M059J (cell line): ENCODE measurements at regions not wholly inside any gene's neighbourhood (a gene's known extent, or its start where the extent isn't known, plus 50 kb on each side); places are given as distances from the start of the nearest gene placed in this dataset.

Experiments used
- DNase-seq: peaks from one replicate; pipeline ENCODE4 v3.0.0-alpha.2; 2012; ENCODE audit warnings: low read depth

GRCh38 chr7:125046767-125047166 lies 117.1 kb upstream of the POT1 start:
- no peak for DNase-seq

GRCh38 chr7:125033506-125033905 lies 103.9 kb upstream of the POT1 start:
- DNase-seq: no peak

GRCh38 chr7:125032943-125033342 lies 103.3 kb upstream of the POT1 start:
- DNase-seq: no peak

DNA sequence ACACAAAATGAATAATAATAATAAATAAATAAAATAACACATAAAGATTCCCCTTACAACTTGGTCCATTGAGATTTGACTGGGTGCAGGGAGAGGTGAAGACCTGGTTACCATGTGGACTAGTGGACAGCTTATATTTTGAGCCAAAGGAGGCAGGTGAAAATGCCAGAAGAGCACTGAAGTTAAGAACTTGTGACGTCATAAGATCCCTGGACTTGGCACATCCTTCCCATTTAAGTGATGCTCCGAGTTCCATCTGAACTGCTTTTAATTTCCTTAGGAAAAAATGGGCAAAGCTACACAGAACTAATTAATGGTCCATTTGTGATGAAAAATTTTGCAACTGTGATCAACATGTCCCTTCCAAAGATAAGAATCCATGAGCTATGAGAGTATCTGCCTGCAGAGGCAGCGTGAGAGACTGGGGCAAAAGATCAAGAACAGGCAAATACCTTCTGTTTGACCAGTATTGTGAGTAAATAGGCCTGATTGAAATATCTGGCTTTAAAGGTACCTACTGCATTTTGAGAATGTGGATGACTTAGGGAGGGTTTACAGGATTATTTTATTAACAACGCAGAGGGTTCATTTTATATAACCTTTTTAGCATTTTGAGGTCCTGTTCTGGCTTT lies 101.2 kb upstream of the POT1 start:
- DNase-seq: no peak

DNA sequence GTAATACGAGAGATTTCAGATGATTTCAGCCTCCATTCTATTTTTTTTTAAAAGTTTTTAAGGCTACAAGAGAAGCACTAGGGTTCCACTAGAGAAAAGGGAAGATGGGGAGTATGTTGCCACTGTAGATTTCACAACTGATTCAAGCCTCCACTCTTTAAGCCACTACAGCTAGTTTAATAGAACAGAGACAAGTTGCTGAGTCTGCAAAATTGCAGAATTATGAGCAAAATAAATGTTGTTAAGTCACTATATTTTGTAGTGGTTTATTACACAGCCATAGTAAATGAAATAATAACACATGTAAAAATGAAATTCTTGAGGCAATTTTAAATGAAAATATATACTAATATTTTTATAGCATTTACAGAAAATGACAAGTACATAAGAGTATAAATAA lies 96.0 kb upstream of the POT1 start:
- DNase-seq: no peak

DNA sequence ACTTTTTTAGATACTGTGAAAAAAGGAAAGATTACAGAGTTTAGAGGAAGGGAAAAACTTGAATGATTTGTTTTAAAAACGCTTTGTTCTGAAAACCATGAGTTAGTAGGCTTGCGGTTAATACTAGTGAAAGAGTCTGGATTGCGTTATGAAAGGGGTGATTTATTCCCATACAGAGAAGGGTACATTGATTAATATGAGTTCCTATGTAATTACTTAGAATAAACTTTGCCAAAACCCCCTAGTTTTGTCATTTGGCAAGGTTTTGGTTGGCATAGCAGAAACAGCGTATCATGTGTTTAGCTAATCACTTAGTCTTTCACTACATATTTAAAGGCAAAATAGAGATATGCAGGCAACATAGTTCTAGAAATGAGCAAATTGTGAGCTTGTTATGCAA lies 91.2 kb upstream of the POT1 start:
- no peak for DNase-seq

- no peak for DNase-seq
Measured at GRCh38 chr7:125010540-125010939, 80.9 kb upstream of the POT1 start.

GRCh38 chr7:124996778-124997177 lies 67.2 kb upstream of the POT1 start:
- DNase-seq: peak; percentile 54

DNA sequence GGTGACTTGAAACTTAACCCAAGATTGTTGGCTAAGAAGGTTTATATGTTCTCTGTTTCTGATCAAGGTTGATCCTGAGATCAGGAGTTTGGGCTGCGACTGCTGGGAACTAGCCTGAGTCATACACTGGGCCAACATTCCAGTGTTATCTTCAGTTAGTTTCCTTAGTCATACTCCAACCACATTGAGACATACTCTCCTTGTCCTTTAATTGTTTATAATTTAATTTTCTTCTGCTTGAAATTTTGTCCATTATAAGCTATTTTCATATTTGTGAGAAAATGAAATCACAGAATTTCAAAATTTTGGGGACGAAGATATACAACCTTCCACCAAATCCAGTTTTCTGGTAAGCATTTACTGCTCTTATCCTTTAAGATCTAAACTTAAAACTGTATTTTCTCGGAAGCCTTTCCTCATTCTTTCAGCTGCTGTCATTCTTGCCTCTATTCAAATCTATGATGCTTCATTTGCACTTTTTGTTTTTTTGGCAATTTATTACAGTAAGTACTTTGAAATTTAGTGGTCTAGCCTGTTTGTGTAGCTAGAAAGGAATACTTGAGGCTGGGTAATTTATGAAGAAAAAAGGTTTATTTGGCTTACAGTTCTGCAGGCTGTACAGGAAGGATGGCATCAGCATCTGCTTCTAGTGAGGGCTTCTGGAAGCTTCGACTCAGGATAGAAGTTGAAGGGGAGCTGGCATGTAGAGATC lies 63.4 kb upstream of the POT1 start:
- peak; percentile 88 for DNase-seq

- peak; percentile 4 for DNase-seq
Measured at GRCh38 chr7:124989911-124990310, 60.3 kb upstream of the POT1 start.
